ENCODE measurements at regions not wholly inside any gene's neighbourhood (a gene's known extent, or its start where the extent isn't known, plus 50 kb on each side); places are given as distances from the start of the nearest gene placed in this dataset.

DNA sequence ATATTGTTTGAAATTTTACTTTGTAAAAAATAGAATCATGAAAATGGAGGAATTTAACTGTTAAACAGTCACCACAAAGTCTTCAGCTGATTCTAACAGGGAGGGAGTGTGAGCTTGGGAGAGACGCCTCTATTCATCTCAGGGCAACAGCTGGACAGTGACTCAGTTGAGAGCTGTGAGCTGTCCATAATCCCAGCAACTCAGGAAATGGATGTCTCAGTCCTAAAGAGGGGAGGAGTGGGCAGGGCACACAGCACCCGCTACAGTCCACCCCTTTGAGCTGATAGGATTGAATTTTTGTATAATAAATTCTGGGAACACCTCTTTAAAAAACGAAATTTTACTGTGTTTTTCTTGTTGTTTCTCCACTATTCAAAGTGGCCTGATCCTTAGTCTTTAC lies 255.1 kb upstream of the THUMPD2 start:
- H3K9me3 Mint-ChIP-seq (ENCODE audit: insufficient read depth), result peaks cover 3% of the 10 kb centered on the region
- no peaks in the 10 kb centered on the region for H3K27me3 Mint-ChIP-seq
- POLR2A ChIA-PET, result no interaction called here
- H3K4me1 Mint-ChIP-seq, result peaks cover 3% of the 10 kb centered on the region
- no peak overlapping the region for H2AFZ ChIP-seq (ENCODE audit: insufficient read depth, low read depth, low read length, poor library complexity, severe bottlenecking)
- no peak overlapping the region for H3K4me3 ChIP-seq (ENCODE audit: control extremely low read depth in 1 of 5, extremely low read depth in 1 of 5, insufficient read depth in 1 of 5, low read depth in 2 of 5, low read length in 4 of 5)
- H3K9me3 ChIP-seq (ENCODE audit: control extremely low read depth in 1 of 3, control insufficient read depth in 2 of 3, insufficient read depth in 1 of 3, low read length in 2 of 3), result peaks cover 0 to 3% (median 1%) of the 10 kb centered on the region in 3 donors
- 92% methylated on average over 2 of the region's 3 CpGs for WGBS (ENCODE audit: insufficient coverage)
- H3K4me1 ChIP-seq (ENCODE audit: control insufficient read depth in 2 of 2, insufficient read depth in 2 of 2, low read length in 2 of 2), result peaks cover 0 to 5% of the 10 kb centered on the region in 2 donors
- no peak overlapping the region for H3K9ac ChIP-seq (ENCODE audit: low read length)
- no peaks in the 10 kb centered on the region for H4K20me1 ChIP-seq (ENCODE audit: control insufficient read depth, insufficient read depth, low read length, poor library complexity, severe bottlenecking)
- no peak overlapping the region for H3K4me3 Mint-ChIP-seq
- no peak overlapping the region for H3K27ac Mint-ChIP-seq
- TF ChIP-seq, protein P1, sequence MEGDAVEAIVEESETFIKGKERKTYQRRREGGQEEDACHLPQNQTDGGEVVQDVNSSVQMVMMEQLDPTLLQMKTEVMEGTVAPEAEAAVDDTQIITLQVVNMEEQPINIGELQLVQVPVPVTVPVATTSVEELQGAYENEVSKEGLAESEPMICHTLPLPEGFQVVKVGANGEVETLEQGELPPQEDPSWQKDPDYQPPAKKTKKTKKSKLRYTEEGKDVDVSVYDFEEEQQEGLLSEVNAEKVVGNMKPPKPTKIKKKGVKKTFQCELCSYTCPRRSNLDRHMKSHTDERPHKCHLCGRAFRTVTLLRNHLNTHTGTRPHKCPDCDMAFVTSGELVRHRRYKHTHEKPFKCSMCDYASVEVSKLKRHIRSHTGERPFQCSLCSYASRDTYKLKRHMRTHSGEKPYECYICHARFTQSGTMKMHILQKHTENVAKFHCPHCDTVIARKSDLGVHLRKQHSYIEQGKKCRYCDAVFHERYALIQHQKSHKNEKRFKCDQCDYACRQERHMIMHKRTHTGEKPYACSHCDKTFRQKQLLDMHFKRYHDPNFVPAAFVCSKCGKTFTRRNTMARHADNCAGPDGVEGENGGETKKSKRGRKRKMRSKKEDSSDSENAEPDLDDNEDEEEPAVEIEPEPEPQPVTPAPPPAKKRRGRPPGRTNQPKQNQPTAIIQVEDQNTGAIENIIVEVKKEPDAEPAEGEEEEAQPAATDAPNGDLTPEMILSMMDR (IDR thresholded peaks at IDR 0.05), result no peak
- TF ChIP-seq EZH2 (IDR thresholded peaks at IDR 0.05; ENCODE audit: borderline replicate concordance, insufficient read depth, low read depth, low read length, poor library complexity, severe bottlenecking), result no peak
- CTCF ChIA-PET, result no interaction called here
- intact Hi-C loops (cut with micrococcal nuclease), result no loop called here
- no peak for DNase-seq
- no peak overlapping the region for H3K27ac ChIP-seq (ENCODE audit: low read length in 2 of 2)
- H3K79me2 ChIP-seq (ENCODE audit: control insufficient read depth, insufficient read depth, low read length), result no peaks in the 10 kb centered on the region
- H3K4me2 ChIP-seq (replicated peaks; ENCODE audit: low read depth, low read length, poor library complexity, severe bottlenecking), result no peak overlapping the region
- H3K27me3 ChIP-seq (replicated peaks in 1 of 4; ENCODE audit: control extremely low read depth in 1 of 4, control insufficient read depth in 3 of 4, insufficient read depth in 4 of 4, low read length in 3 of 4), result no peaks in the 10 kb centered on the region
- no peak for ATAC-seq (ENCODE audit: low read depth)
- H3K36me3 ChIP-seq (replicated peaks in 1 of 2; ENCODE audit: control extremely low read depth in 1 of 2, control insufficient read depth in 1 of 2, extremely low read depth in 1 of 2, insufficient read depth in 2 of 2, low read length in 1 of 2), result no peaks in the 10 kb centered on the region

DNA sequence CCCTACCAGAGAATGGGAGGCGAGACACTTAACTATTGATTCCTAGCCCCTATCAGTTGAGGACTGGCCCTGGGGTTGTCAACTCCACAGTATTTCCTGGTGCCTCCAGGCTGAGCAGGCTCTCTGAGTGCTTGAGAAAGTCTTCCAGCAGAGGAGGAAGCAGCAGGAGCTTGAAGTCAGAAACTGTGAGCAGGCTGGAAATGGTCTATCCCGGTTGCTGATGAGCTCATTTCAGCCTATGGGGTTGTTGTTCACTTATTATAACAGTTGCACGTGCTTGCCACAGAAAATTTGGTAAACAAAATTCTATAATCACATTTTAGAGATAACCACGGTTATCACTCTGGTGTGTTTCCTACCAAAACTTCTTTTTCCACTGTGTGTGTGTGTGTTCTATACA lies 254.7 kb upstream of the THUMPD2 start:
- no peaks in the 10 kb centered on the region for H3K27me3 ChIP-seq (replicated peaks in 1 of 4; ENCODE audit: control extremely low read depth in 1 of 4, control insufficient read depth in 3 of 4, insufficient read depth in 4 of 4, low read length in 3 of 4)
- no peaks in the 10 kb centered on the region for H3K27me3 Mint-ChIP-seq
- CTCF ChIA-PET, result no interaction called here
- no peak overlapping the region for H3K4me2 ChIP-seq (replicated peaks; ENCODE audit: low read depth, low read length, poor library complexity, severe bottlenecking)
- intact Hi-C loops (cut with micrococcal nuclease), result no loop called here
- no peak overlapping the region for H3K4me3 ChIP-seq (ENCODE audit: control extremely low read depth in 1 of 5, extremely low read depth in 1 of 5, insufficient read depth in 1 of 5, low read depth in 2 of 5, low read length in 4 of 5)
- no CpG with 5 or more reads among the region's 4 CpGs for WGBS (ENCODE audit: insufficient coverage)
- H4K20me1 ChIP-seq (ENCODE audit: control insufficient read depth, insufficient read depth, low read length, poor library complexity, severe bottlenecking), result no peaks in the 10 kb centered on the region
- H3K4me1 ChIP-seq (ENCODE audit: control insufficient read depth in 2 of 2, insufficient read depth in 2 of 2, low read length in 2 of 2), result peaks cover 3 to 9% of the 10 kb centered on the region in 2 donors
- no peak overlapping the region for H2AFZ ChIP-seq (ENCODE audit: insufficient read depth, low read depth, low read length, poor library complexity, severe bottlenecking)
- ATAC-seq (ENCODE audit: low read depth) (no peak), DNase-seq (no peak)
- peaks cover 3% of the 10 kb centered on the region for H3K9me3 Mint-ChIP-seq (ENCODE audit: insufficient read depth)
- H3K27ac Mint-ChIP-seq, result no peak overlapping the region
- TF ChIP-seq, protein P1 (IDR thresholded peaks at IDR 0.05), result no peak
- no peak for TF ChIP-seq EZH2 (IDR thresholded peaks at IDR 0.05; ENCODE audit: borderline replicate concordance, insufficient read depth, low read depth, low read length, poor library complexity, severe bottlenecking)
- H3K4me1 Mint-ChIP-seq, result peaks cover 6% of the 10 kb centered on the region
- peaks cover 0 to 3% (median 1%) of the 10 kb centered on the region in 3 donors for H3K9me3 ChIP-seq (ENCODE audit: control extremely low read depth in 1 of 3, control insufficient read depth in 2 of 3, insufficient read depth in 1 of 3, low read length in 2 of 3)
- H3K4me3 Mint-ChIP-seq, result no peak overlapping the region
- H3K9ac ChIP-seq (ENCODE audit: low read length), result no peak overlapping the region
- no peak overlapping the region for H3K27ac ChIP-seq (ENCODE audit: low read length in 2 of 2)
- no peaks in the 10 kb centered on the region for H3K36me3 ChIP-seq (replicated peaks in 1 of 2; ENCODE audit: control extremely low read depth in 1 of 2, control insufficient read depth in 1 of 2, extremely low read depth in 1 of 2, insufficient read depth in 2 of 2, low read length in 1 of 2)
- POLR2A ChIA-PET, result no interaction called here
- no peaks in the 10 kb centered on the region for H3K79me2 ChIP-seq (ENCODE audit: control insufficient read depth, insufficient read depth, low read length)

Data from B cell (primary cell).